B cell (primary cell): ENCODE measurements at regions not wholly inside any gene's neighbourhood (a gene's known extent, or its start where the extent isn't known, plus 50 kb on each side); places are given as distances from the start of the nearest gene placed in this dataset.
A peak's percentile ranks its signal among the peaks of the same experiment; 100 is the strongest.

Experiments
- ATAC-seq: fragments of 200-7000 bp; cut with Tn5 transposase; one replicate; pipeline ENCODE4 v1.10.0; 2021; ENCODE audit warnings: low read depth, mild to moderate bottlenecking, moderate number of reproducible peaks, moderate library complexity
- CTCF ChIA-PET: fragments of 350-600 bp; sonication (Branson Sonifier 250); formaldehyde crosslinking; loops from one replicate; lab custom pipeline; 2021; ENCODE audit warnings: antibody characterized with exemption, inconsistent platforms; lab: Charles Lee
- POLR2A ChIA-PET: fragments of 350-600 bp; sonication (Branson Sonifier 250); formaldehyde crosslinking; loops from one replicate; lab custom pipeline; 2021; ENCODE audit warnings: antibody characterized with exemption; lab: Charles Lee
- DNase-seq: peaks from one replicate; pipeline ENCODE4 v3.0.0; 2013
- H2AFZ ChIP-seq: 2 replicates; pipeline ENCODE4 v1.6.1; 2012; ENCODE audit warnings: mild to moderate bottlenecking, low read depth, low read length; ENCODE audit not compliant: insufficient read depth, poor library complexity, severe bottlenecking
- H3K27ac ChIP-seq, 2 donors: 1 replicate in 1 of 2; 2 replicates in 1 of 2; pipeline ENCODE4 v1.5.1; 2012 to 2013; ENCODE audit warnings: low read length in 2 of 2, mild to moderate bottlenecking in 2 of 2, moderate library complexity in 1 of 2
- H3K27me3 ChIP-seq, 4 experiments: fragments of 200-600 bp in 1 of 4; sonication (generic) in 1 of 4; replicated peaks in 1 of 4; 1 replicate in 2 of 4; 2 replicates in 2 of 4; pipeline versions ENCODE4 v1.6.1 to v1.7.0; 2013 to 2016; ENCODE audit warnings: low read length in 3 of 4, mild to moderate bottlenecking in 2 of 4, mixed read lengths in 1 of 4, moderate library complexity in 1 of 4; ENCODE audit not compliant: insufficient read depth in 4 of 4, control insufficient read depth in 3 of 4; ENCODE audit errors: control extremely low read depth in 1 of 4
- H3K36me3 ChIP-seq, 2 experiments: replicated peaks in 1 of 2; 1 replicate in 1 of 2; 2 replicates in 1 of 2; pipeline versions ENCODE4 v1.6.1 to v1.7.1; 2013; ENCODE audit warnings: low read length in 1 of 2; ENCODE audit not compliant: insufficient read depth in 2 of 2, control insufficient read depth in 1 of 2; ENCODE audit errors: control extremely low read depth in 1 of 2, extremely low read depth in 1 of 2
- H3K4me1 ChIP-seq, 2 donors: fragments of 200-600 bp in 1 of 2; sonication (generic) in 1 of 2; 1 replicate in 1 of 2; 2 replicates in 1 of 2; pipeline versions ENCODE4 v1.5.1 to v1.6.1; 2013 to 2017; ENCODE audit warnings: low read length in 2 of 2; ENCODE audit not compliant: control insufficient read depth in 2 of 2, insufficient read depth in 2 of 2
- H3K4me2 ChIP-seq: replicated peaks from 2 replicates; pipeline ENCODE3; 2012; ENCODE audit warnings: mild to moderate bottlenecking, low read depth, low read length; ENCODE audit not compliant: poor library complexity, severe bottlenecking
- H3K4me3 ChIP-seq, 5 experiments: fragments of 200-600 bp in 1 of 5; sonication (generic) in 1 of 5; 1 replicate in 3 of 5; 2 replicates in 2 of 5; pipeline versions ENCODE4 v1.5.1 to v1.7.0; 2011 to 2016; ENCODE audit warnings: low read length in 4 of 5, mild to moderate bottlenecking in 4 of 5, low read depth in 2 of 5, control low read depth in 1 of 5, moderate library complexity in 1 of 5; ENCODE audit not compliant: insufficient read depth in 1 of 5; ENCODE audit errors: control extremely low read depth in 1 of 5, extremely low read depth in 1 of 5
- H3K79me2 ChIP-seq: fragments of 200-600 bp; sonication (generic); one replicate; pipeline ENCODE4 v1.6.0; 2016; ENCODE audit warnings: low read length; ENCODE audit not compliant: control insufficient read depth, insufficient read depth
- H3K9ac ChIP-seq: fragments of 200-600 bp; sonication (generic); 2 replicates; pipeline ENCODE4 v1.6.1; 2017; ENCODE audit warnings: mild to moderate bottlenecking, low read length, moderate library complexity
- H3K9me3 ChIP-seq, 3 donors: one replicate each; pipeline versions ENCODE4 v1.6.1 to v1.7.1; 2013; ENCODE audit warnings: low read length in 2 of 3; ENCODE audit not compliant: control insufficient read depth in 2 of 3, insufficient read depth in 1 of 3; ENCODE audit errors: control extremely low read depth in 1 of 3
- H4K20me1 ChIP-seq: 2 replicates; pipeline ENCODE4 v1.6.0; 2012; ENCODE audit warnings: mild to moderate bottlenecking, low read length; ENCODE audit not compliant: insufficient read depth, control insufficient read depth, poor library complexity, severe bottlenecking
- H3K27ac Mint-ChIP-seq: one replicate; pipeline ENCODE4 v1.8.0; 2021; ENCODE audit warnings: mixed read lengths
- H3K27me3 Mint-ChIP-seq: one replicate; pipeline ENCODE4 v1.8.0; 2021; ENCODE audit warnings: mixed read lengths
- H3K4me1 Mint-ChIP-seq: one replicate; pipeline ENCODE4 v1.8.0; 2021; ENCODE audit warnings: mixed read lengths
- H3K4me3 Mint-ChIP-seq: one replicate; pipeline ENCODE4 v1.8.0; 2021; ENCODE audit warnings: mixed read lengths
- H3K9me3 Mint-ChIP-seq: one replicate; pipeline ENCODE4 v1.8.0; 2022; ENCODE audit warnings: mixed read lengths; ENCODE audit not compliant: insufficient read depth
- CTCF ChIP-seq: fragments of 200-600 bp; IDR thresholded peaks from one replicate; pipeline ENCODE4 v1.8.0; 2022; ENCODE audit warnings: antibody characterized with exemption, mild to moderate bottlenecking
- EZH2 ChIP-seq: IDR thresholded peaks from 2 replicates; pipeline ENCODE4 v1.6.1; 2012; ENCODE audit warnings: borderline replicate concordance, low read depth, mild to moderate bottlenecking, moderate library complexity, low read length; ENCODE audit not compliant: insufficient read depth, poor library complexity, severe bottlenecking
- WGBS: methylation state at CpG from one replicate; pipeline ENCODE4 v1.1.5; 2013; ENCODE audit warnings: missing lambda C conversion rate; ENCODE audit not compliant: insufficient coverage; 5-methylcytosine and 5-hydroxymethylcytosine counted together
- intact Hi-C: fragments of 100-400 bp; cut with micrococcal nuclease; formaldehyde crosslinking; loops from one replicate; pipeline ENCODE4 v1.10.0; 2022

DNA sequence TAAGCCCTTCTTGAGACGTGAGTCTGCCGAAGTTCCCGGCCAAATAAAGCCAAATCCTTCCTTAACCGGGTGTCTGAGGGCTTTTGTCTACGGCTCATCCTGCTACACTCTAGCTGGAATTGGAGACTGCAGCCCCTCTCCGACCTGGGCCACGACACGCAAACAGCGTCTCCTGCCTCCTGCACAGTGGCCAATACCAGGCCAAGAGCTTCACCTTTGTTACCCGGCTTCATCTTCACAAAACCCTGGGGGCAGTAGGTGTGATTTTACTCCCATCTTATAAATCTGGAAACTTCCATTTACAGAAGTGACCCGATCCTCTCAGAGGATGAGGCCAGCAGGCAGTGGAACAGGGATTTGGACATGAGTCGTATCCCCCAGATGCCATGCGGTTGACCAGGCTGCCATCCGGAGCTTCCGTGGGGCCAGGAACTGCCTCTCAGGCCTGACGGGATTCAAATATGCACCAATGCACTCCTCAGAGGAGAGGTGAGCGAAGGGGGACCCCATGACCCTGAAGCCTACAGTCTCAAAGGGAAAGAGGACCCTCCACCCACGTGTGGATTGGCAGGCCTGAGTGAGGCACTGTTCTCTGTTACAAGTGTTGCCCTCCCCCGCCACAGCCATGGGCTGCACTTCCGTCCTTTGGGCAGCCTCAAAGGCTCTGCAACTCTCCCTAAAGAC lies 53.2 kb upstream of the KLF13 start:
- TF ChIP-seq EZH2: no peak
- no peak for TF ChIP-seq CTCF
- H3K9me3 Mint-ChIP-seq: no peaks in the 10 kb centered on the region
- peak overlapping the region; percentile 49 for H3K4me3 Mint-ChIP-seq
- no peaks in the 10 kb centered on the region for H3K27me3 Mint-ChIP-seq
- ChIA-PET CTCF (interaction anchor here (0.9 kb wide), 1 partner anchor 162 kb away, joined by 3 read pairs; no protein-coding TSS in a partner anchor), POLR2A (interaction anchor here (1.0 kb wide), 1 partner anchor 10 kb away, joined by 3 read pairs; no protein-coding TSS in a partner anchor)
- H4K20me1 ChIP-seq: no peaks in the 10 kb centered on the region
- H3K36me3 ChIP-seq: no peaks in the 10 kb centered on the region
- H3K4me3 ChIP-seq: no peak overlapping the region
- peak overlapping the region; percentile 50 for H2AFZ ChIP-seq
- intact Hi-C loops: no loop called here
- no peak overlapping the region for H3K9ac ChIP-seq
- H3K27ac Mint-ChIP-seq: peak overlapping the region; percentile 73
- WGBS: 86% methylated on average over 19 of the region's 20 CpGs
- H3K4me1 ChIP-seq: peaks cover 16 to 26% of the 10 kb centered on the region in 2 donors
- ATAC-seq (no peak), DNase-seq (peak; percentile 5)
- H3K4me1 Mint-ChIP-seq: peaks cover 29% of the 10 kb centered on the region
- no peak overlapping the region for H3K27ac ChIP-seq
- peaks cover 0 to 4% (median 0%) of the 10 kb centered on the region in 3 donors for H3K9me3 ChIP-seq
- H3K27me3 ChIP-seq: no peaks in the 10 kb centered on the region
- H3K4me2 ChIP-seq: peak overlapping the region; percentile 43
- no peaks in the 10 kb centered on the region for H3K79me2 ChIP-seq
